ENCODE measurements at regions not wholly inside any gene's neighbourhood (a gene's known extent, or its start where the extent isn't known, plus 50 kb on each side); places are given as distances from the start of the nearest gene placed in this dataset.

DNA sequence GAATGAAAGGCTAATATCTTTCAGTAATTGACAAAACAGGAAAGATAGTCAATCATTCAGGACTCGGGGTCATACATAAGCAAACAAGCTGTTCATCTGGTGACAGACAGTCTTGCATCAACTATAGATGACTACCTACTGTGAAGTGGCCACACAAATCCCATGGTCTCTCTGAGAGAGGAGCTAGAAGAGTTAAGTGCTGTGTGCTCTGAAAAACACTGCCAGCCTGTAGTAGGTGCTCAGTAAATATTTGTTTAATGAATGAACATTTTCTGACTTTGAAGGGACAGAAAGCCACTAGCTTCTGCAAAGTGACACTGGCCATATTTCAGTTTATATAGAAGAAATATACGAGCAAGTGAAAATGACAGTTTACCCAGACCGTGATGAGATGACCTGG is 184.0 kb upstream of the CHAC2 start:
- no peak for ATAC-seq
- DNase-seq = no peak
- TF ChIP-seq, protein P1, sequence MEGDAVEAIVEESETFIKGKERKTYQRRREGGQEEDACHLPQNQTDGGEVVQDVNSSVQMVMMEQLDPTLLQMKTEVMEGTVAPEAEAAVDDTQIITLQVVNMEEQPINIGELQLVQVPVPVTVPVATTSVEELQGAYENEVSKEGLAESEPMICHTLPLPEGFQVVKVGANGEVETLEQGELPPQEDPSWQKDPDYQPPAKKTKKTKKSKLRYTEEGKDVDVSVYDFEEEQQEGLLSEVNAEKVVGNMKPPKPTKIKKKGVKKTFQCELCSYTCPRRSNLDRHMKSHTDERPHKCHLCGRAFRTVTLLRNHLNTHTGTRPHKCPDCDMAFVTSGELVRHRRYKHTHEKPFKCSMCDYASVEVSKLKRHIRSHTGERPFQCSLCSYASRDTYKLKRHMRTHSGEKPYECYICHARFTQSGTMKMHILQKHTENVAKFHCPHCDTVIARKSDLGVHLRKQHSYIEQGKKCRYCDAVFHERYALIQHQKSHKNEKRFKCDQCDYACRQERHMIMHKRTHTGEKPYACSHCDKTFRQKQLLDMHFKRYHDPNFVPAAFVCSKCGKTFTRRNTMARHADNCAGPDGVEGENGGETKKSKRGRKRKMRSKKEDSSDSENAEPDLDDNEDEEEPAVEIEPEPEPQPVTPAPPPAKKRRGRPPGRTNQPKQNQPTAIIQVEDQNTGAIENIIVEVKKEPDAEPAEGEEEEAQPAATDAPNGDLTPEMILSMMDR (IDR thresholded peaks at IDR 0.05) = no peak
- no peaks in the 10 kb centered on the region for H3K36me3 ChIP-seq
- no peaks in the 10 kb centered on the region for H3K4me1 ChIP-seq
- no peaks in the 10 kb centered on the region for H3K27me3 ChIP-seq (ENCODE audit: low read depth)
- H3K27ac ChIP-seq = no peak overlapping the region
- H3K9me3 ChIP-seq = no peaks in the 10 kb centered on the region
- intact Hi-C loops (cut with DNase I) = no loop called here
- H3K4me3 ChIP-seq = no peak overlapping the region

DNA sequence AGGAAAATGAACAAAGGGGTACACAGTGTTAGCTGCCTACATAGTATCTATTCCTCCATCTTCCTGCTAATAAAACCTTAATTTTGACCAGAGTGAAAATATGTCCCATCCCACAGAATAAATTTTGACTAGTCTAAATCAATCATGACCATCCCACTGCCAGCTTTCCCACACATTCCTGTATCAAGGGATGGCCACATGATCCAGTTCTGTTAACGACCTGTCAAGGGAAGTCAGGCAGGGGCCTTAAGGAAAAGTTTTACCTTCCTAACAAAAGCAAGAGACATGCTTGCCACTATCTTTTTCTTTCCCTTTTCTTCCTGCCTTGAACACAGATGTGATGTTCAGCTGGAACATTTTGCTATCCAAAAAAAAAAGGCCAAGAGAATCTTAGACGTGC is 185.0 kb upstream of the CHAC2 start:
- DNase-seq = no peak
- Histone ChIP-seq H3K9me3 (no peaks in the 10 kb centered on the region), H3K4me1 (no peaks in the 10 kb centered on the region), H3K27ac (no peak overlapping the region), H3K27me3 (ENCODE audit: low read depth) (no peaks in the 10 kb centered on the region), H3K36me3 (no peaks in the 10 kb centered on the region), H3K4me3 (no peak overlapping the region)
- ATAC-seq = no peak
- intact Hi-C loops (cut with DNase I) = no loop called here
- TF ChIP-seq, protein P1 (IDR thresholded peaks at IDR 0.05) = no peak

DNA sequence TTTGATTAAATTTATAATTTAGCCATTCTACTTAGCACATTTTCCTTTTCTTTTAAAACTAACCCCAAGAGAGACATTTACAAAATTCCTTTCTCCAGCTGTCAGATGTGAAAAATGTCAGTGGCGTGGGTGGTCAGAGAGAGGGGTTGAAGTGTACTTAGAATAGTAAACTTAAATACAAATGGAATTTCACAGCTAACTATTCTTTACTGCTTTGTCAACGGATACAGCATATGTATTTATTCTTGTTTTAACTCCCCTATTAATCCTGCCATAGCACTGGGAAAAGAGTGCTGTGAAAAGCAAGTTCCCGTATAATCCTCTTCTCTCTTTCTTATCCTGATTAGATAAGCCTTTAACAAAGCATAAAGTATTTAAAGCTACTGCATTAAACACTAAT is 191.4 kb upstream of the CHAC2 start:
- no peaks in the 10 kb centered on the region for H3K9me3 ChIP-seq
- ATAC-seq = no peak
- TF ChIP-seq, protein P1 (IDR thresholded peaks at IDR 0.05) = no peak
- DNase-seq = no peak
- no peak overlapping the region for H3K27ac ChIP-seq
- intact Hi-C loops (cut with DNase I) = no loop called here
- H3K36me3 ChIP-seq = no peaks in the 10 kb centered on the region
- no peaks in the 10 kb centered on the region for H3K4me1 ChIP-seq
- no peaks in the 10 kb centered on the region for H3K27me3 ChIP-seq (ENCODE audit: low read depth)
- H3K4me3 ChIP-seq = no peak overlapping the region

DNA sequence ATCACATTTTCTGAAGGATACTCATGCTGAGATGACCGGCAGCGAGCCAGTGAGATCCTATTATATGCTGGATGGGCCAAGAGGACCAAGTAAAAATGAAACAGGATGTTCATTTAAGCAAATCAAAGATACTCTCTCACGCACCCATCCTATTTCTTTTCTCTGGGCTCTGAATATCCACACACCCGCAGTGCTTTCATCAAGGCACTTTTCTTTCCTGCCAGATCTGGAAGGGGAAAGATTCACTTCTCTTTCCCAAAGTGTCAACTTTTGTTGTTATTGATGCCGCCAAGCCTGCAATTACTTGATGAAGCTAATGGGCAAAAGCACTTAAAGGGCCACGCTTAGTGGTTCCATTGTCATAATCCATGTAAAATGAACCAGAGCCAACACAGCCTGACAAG is 191.9 kb upstream of the CHAC2 start:
- ATAC-seq (no peak), DNase-seq (no peak)
- Histone ChIP-seq H3K4me3 (no peak overlapping the region), H3K4me1 (no peaks in the 10 kb centered on the region), H3K27me3 (ENCODE audit: low read depth) (no peaks in the 10 kb centered on the region), H3K27ac (no peak overlapping the region), H3K9me3 (no peaks in the 10 kb centered on the region), H3K36me3 (no peaks in the 10 kb centered on the region)
- TF ChIP-seq, protein P1 (IDR thresholded peaks at IDR 0.05) = no peak
- intact Hi-C loops (cut with DNase I) = no loop called here

DNA sequence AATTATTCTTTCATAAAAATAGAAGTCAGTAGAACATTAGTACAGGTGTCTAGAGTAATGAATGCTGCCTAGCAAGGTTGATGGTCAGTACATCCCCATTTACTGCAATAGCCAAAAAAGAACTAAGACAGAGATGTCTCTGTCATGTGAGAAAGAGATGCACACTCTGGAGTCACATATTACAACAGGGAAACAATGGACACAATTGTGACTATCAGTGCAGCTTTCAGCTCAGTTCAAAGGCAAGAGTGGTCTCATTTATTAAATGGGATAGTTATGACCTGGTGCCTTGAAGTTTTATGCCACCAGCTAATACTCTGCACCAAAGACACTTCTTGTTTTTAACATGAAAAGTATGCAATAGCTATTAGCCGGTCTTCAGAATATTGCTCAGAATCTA is 194.9 kb upstream of the CHAC2 start:
- no peaks in the 10 kb centered on the region for H3K36me3 ChIP-seq
- intact Hi-C loops (cut with DNase I) = no loop called here
- no peaks in the 10 kb centered on the region for H3K27me3 ChIP-seq (ENCODE audit: low read depth)
- no peak overlapping the region for H3K4me3 ChIP-seq
- TF ChIP-seq, protein P1 (IDR thresholded peaks at IDR 0.05) = no peak
- DNase-seq = no peak
- no peaks in the 10 kb centered on the region for H3K9me3 ChIP-seq
- H3K27ac ChIP-seq = no peak overlapping the region
- H3K4me1 ChIP-seq = no peaks in the 10 kb centered on the region
- ATAC-seq = no peak
